Tibial nerve (tissue), 4 donors: ENCODE measurements at regions not wholly inside any gene's neighbourhood (a gene's known extent, or its start where the extent isn't known, plus 50 kb on each side); places are given as distances from the start of the nearest gene placed in this dataset.

ENCODE experiments used
- CTCF ChIP-seq, 5 experiments: fragments of 200-600 bp in 3 of 5; fragments of 450-650 bp in 2 of 5; sonication (generic) in 3 of 5; IDR thresholded peaks; one replicate each; pipeline ENCODE4 v1.5.1; 2016 to 2019; ENCODE audit warnings: antibody characterized with exemption in 5 of 5, mild to moderate bottlenecking in 3 of 5, moderate library complexity in 2 of 5
- EP300 ChIP-seq, 2 donors: sonication (generic); formaldehyde crosslinking; IDR thresholded peaks; one replicate each; pipeline ENCODE4 v1.6.1; 2017; ENCODE audit warnings: antibody characterized with exemption in 2 of 2, mild to moderate bottlenecking in 1 of 2
- POLR2A ChIP-seq, 2 donors: fragments of 450-650 bp; IDR thresholded peaks; one replicate each; pipeline ENCODE4 v1.6.1; 2017; ENCODE audit warnings: antibody characterized with exemption in 2 of 2, mild to moderate bottlenecking in 2 of 2, moderate library complexity in 2 of 2

- TF ChIP-seq POLR2A (IDR thresholded peaks at IDR 0.05): no peak
- no peak for TF ChIP-seq CTCF (IDR thresholded peaks at IDR 0.05)
- TF ChIP-seq EP300 (IDR thresholded peaks at IDR 0.05): no peak
Observed at GRCh38 chr11:49432242-49432848, 223.9 kb upstream of the FOLH1 start.
